Astrocyte (in vitro differentiated cells and primary cell): ENCODE measurements at regions not wholly inside any gene's neighbourhood (a gene's known extent, or its start where the extent isn't known, plus 50 kb on each side); places are given as distances from the start of the nearest gene placed in this dataset.

Experiments
- DNase-seq: peaks from one replicate; pipeline ENCODE4 v3.0.0-alpha.2; 2010; ENCODE audit warnings: low read depth
- FAIRE-seq: peaks from 2 replicates; lab custom pipeline; 2011; peaks lifted over from hg19 to GRCh38; lab: Jason Lieb, UNC
- H2AFZ ChIP-seq: 2 replicates; pipeline ENCODE4 v1.6.0; 2012; ENCODE audit warnings: low read depth, low read length, inconsistent platforms
- H3K27ac ChIP-seq: 2 replicates; pipeline ENCODE4 v1.5.1; 2011; ENCODE audit warnings: low read depth, low read length, inconsistent platforms
- H3K27me3 ChIP-seq: 2 replicates; pipeline ENCODE4 v1.6.0; 2011; ENCODE audit warnings: low read length, inconsistent platforms; ENCODE audit not compliant: insufficient read depth
- H3K36me3 ChIP-seq: 2 replicates; pipeline ENCODE4 v1.5.1; 2011; ENCODE audit warnings: low read length, inconsistent platforms; ENCODE audit not compliant: insufficient read depth
- H3K4me1 ChIP-seq: 2 replicates; pipeline ENCODE4 v1.5.1; 2011; ENCODE audit warnings: low read length, inconsistent platforms; ENCODE audit not compliant: insufficient read depth
- H3K4me2 ChIP-seq: 2 replicates; pipeline ENCODE4 v1.6.0; 2012; ENCODE audit warnings: low read length, inconsistent platforms
- H3K4me3 ChIP-seq: 2 replicates; pipeline ENCODE4 v1.5.1; 2011; ENCODE audit warnings: low read depth, mild to moderate bottlenecking, low read length, inconsistent platforms; ENCODE audit not compliant: insufficient read depth
- H3K79me2 ChIP-seq: 2 replicates; pipeline ENCODE4 v1.6.0; 2012; ENCODE audit warnings: mild to moderate bottlenecking, low read length, inconsistent platforms; ENCODE audit not compliant: insufficient read depth
- H3K9ac ChIP-seq: 2 replicates; pipeline ENCODE4 v1.6.0; 2012; ENCODE audit warnings: mild to moderate bottlenecking, low read length, inconsistent platforms
- H3K9me3 ChIP-seq: 2 replicates; pipeline ENCODE4 v1.5.1; 2012; ENCODE audit warnings: low read depth, mild to moderate bottlenecking, low read length, inconsistent platforms; ENCODE audit not compliant: insufficient read depth
- H4K20me1 ChIP-seq: 2 replicates; pipeline ENCODE4 v1.6.0; 2012; ENCODE audit warnings: low read length, inconsistent platforms; ENCODE audit not compliant: insufficient read depth
- H3K27ac Mint-ChIP-seq: one replicate; pipeline ENCODE4 v1.8.0; 2021; ENCODE audit warnings: mild to moderate bottlenecking, mixed read lengths; ENCODE audit not compliant: unreplicated experiment
- H3K27me3 Mint-ChIP-seq: one replicate; pipeline ENCODE4 v1.8.0; 2021; ENCODE audit warnings: low read depth, mixed read lengths; ENCODE audit not compliant: unreplicated experiment
- H3K36me3 Mint-ChIP-seq: one replicate; pipeline ENCODE4 v1.8.0; 2021; ENCODE audit warnings: low read depth, mixed read lengths; ENCODE audit not compliant: unreplicated experiment
- H3K4me1 Mint-ChIP-seq: one replicate; pipeline ENCODE4 v1.8.0; 2021; ENCODE audit warnings: low read depth, mixed read lengths; ENCODE audit not compliant: unreplicated experiment
- H3K4me3 Mint-ChIP-seq: one replicate; pipeline ENCODE4 v1.8.0; 2021; ENCODE audit warnings: mild to moderate bottlenecking, moderate library complexity, mixed read lengths; ENCODE audit not compliant: unreplicated experiment
- H3K9me3 Mint-ChIP-seq: one replicate; pipeline ENCODE4 v1.8.0; 2021; ENCODE audit warnings: mild to moderate bottlenecking, mixed read lengths; ENCODE audit not compliant: unreplicated experiment
- EZH2 ChIP-seq: IDR thresholded peaks from 2 replicates; pipeline ENCODE4 v1.6.1; 2012; ENCODE audit warnings: mild to moderate bottlenecking, low read length, inconsistent platforms; ENCODE audit not compliant: insufficient read depth
- TF ChIP-seq, protein P1 (sequence below): IDR thresholded peaks from 2 replicates; pipeline ENCODE4 v1.5.1; 2011; ENCODE audit warnings: low read depth, mild to moderate bottlenecking, inconsistent platforms, low read length, moderate library complexity; ENCODE audit not compliant: insufficient read depth

DNA sequence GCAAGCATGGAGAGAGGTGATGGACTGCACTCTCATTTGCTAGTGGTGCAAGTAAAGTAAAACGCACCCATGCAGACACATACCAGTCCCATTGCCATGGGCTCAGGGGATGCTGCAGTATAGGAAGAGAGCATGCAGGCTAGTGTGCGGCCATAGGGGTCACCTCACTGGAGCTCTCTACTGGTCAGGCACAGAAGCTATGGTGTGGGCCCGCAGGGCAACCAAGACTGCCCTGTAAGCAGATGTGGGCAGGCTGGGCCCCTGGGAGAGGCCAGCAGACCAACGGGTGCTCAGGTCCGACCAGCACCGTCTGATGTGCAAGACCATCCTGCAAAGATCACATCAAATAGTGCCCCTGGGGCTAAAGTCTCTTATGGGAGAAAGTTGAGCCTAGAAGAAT lies 290.7 kb downstream of the HTR1B start:
- no peak overlapping the region for H3K4me3 ChIP-seq
- no peak overlapping the region for H2AFZ ChIP-seq
- no peaks in the 10 kb centered on the region for H3K4me1 ChIP-seq
- no peak for TF ChIP-seq EZH2
- TF ChIP-seq, protein P1, sequence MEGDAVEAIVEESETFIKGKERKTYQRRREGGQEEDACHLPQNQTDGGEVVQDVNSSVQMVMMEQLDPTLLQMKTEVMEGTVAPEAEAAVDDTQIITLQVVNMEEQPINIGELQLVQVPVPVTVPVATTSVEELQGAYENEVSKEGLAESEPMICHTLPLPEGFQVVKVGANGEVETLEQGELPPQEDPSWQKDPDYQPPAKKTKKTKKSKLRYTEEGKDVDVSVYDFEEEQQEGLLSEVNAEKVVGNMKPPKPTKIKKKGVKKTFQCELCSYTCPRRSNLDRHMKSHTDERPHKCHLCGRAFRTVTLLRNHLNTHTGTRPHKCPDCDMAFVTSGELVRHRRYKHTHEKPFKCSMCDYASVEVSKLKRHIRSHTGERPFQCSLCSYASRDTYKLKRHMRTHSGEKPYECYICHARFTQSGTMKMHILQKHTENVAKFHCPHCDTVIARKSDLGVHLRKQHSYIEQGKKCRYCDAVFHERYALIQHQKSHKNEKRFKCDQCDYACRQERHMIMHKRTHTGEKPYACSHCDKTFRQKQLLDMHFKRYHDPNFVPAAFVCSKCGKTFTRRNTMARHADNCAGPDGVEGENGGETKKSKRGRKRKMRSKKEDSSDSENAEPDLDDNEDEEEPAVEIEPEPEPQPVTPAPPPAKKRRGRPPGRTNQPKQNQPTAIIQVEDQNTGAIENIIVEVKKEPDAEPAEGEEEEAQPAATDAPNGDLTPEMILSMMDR: no peak
- H3K4me1 Mint-ChIP-seq: peaks cover under 1% of the 10 kb centered on the region
- no peaks in the 10 kb centered on the region for H3K27me3 Mint-ChIP-seq
- DNase-seq: no peak
- H4K20me1 ChIP-seq: no peaks in the 10 kb centered on the region
- H3K27me3 ChIP-seq: no peaks in the 10 kb centered on the region
- FAIRE-seq: no peak
- no peak overlapping the region for H3K4me2 ChIP-seq
- H3K27ac Mint-ChIP-seq: no peak overlapping the region
- H3K4me3 Mint-ChIP-seq: no peak overlapping the region
- no peaks in the 10 kb centered on the region for H3K9me3 ChIP-seq
- H3K79me2 ChIP-seq: no peaks in the 10 kb centered on the region
- H3K36me3 ChIP-seq: no peaks in the 10 kb centered on the region
- H3K9me3 Mint-ChIP-seq: peaks cover 11% of the 10 kb centered on the region
- no peak overlapping the region for H3K9ac ChIP-seq
- peaks cover 22% of the 10 kb centered on the region for H3K36me3 Mint-ChIP-seq
- no peak overlapping the region for H3K27ac ChIP-seq

DNA sequence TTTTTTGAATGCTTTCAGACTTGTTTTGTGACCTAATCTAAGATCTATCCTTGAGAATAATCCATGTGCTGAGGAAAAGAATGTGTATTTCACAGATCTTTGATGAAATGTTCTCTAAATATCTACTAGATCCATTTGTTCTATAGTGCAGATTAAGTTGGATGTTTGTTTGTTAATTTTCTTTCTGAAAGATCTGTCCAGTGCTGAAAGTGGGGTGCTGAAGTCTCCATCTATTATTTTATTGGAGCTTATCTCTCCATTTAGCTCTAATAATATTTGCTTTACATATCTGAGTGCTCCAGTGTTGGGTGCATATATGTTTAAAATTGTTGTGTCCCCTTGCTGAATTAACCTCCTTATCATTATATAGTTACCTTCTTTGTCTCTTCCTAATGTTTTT lies 303.6 kb downstream of the HTR1B start:
- Mint-ChIP-seq H3K27ac (no peak overlapping the region), H3K9me3 (peaks cover 6% of the 10 kb centered on the region), H3K4me1 (no peaks in the 10 kb centered on the region), H3K36me3 (no peaks in the 10 kb centered on the region), H3K27me3 (no peaks in the 10 kb centered on the region), H3K4me3 (no peak overlapping the region)
- Histone ChIP-seq H3K27me3 (no peaks in the 10 kb centered on the region), H3K79me2 (no peaks in the 10 kb centered on the region), H3K36me3 (no peaks in the 10 kb centered on the region), H2AFZ (no peak overlapping the region), H3K4me1 (no peaks in the 10 kb centered on the region), H3K4me3 (no peak overlapping the region), H3K9me3 (no peaks in the 10 kb centered on the region), H3K4me2 (no peak overlapping the region), H4K20me1 (no peaks in the 10 kb centered on the region), H3K9ac (no peak overlapping the region), H3K27ac (no peak overlapping the region)
- FAIRE-seq (no peak), DNase-seq (no peak)
- no peak for TF ChIP-seq EZH2
- TF ChIP-seq, protein P1: no peak

DNA sequence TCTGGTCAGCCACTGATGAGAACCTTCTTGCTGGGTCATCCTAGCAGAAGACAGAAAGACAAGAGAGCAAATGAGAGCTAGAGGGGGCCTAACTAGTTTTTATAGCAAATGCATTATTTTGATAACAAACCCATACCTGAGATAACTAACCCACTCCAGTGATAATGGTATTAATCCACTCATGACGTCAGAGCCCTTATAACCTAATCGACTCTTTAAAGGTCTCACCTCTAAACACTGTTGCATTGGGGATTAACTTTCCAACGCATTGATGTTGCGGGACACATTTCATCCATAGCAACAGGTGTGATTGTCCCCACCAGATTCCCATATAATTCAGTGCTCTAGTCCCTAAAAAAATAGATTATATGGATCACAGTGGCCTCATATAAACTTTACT lies 312.1 kb downstream of the HTR1B start:
- no peaks in the 10 kb centered on the region for H3K4me1 ChIP-seq
- H3K27ac ChIP-seq: no peak overlapping the region
- Mint-ChIP-seq H3K4me1 (no peaks in the 10 kb centered on the region), H3K27me3 (no peaks in the 10 kb centered on the region), H3K36me3 (no peaks in the 10 kb centered on the region), H3K27ac (no peak overlapping the region), H3K9me3 (no peaks in the 10 kb centered on the region), H3K4me3 (no peak overlapping the region)
- no peaks in the 10 kb centered on the region for H4K20me1 ChIP-seq
- H2AFZ ChIP-seq: no peak overlapping the region
- no peak overlapping the region for H3K4me2 ChIP-seq
- H3K27me3 ChIP-seq: no peaks in the 10 kb centered on the region
- H3K9ac ChIP-seq: no peak overlapping the region
- DNase-seq (no peak), FAIRE-seq (no peak)
- no peak for TF ChIP-seq EZH2
- TF ChIP-seq, protein P1: no peak
- no peaks in the 10 kb centered on the region for H3K36me3 ChIP-seq
- H3K79me2 ChIP-seq: no peaks in the 10 kb centered on the region
- H3K9me3 ChIP-seq: no peaks in the 10 kb centered on the region
- no peak overlapping the region for H3K4me3 ChIP-seq
